SU-DHL-6 (cell line): ENCODE measurements at regions not wholly inside any gene's neighbourhood (a gene's known extent, or its start where the extent isn't known, plus 50 kb on each side); places are given as distances from the start of the nearest gene placed in this dataset.

Experiments
- H2AFZ ChIP-seq: fragments of 200-600 bp; sonication (generic); 2 replicates; pipeline ENCODE4 v1.6.1; 2014; ENCODE audit warnings: low read depth, mild to moderate bottlenecking, moderate library complexity, mixed read lengths, antibody characterized with exemption, low read length; ENCODE audit not compliant: severe bottlenecking
- H3F3A ChIP-seq: fragments of 200-600 bp; shearing (Covaris generic); 2 replicates; pipeline ENCODE4 v1.6.0; 2016; ENCODE audit warnings: antibody characterized with exemption, mild to moderate bottlenecking; ENCODE audit not compliant: insufficient read depth
- H3K27ac ChIP-seq: fragments of 200-600 bp; sonication (generic); 2 replicates; pipeline ENCODE4 v1.5.1; 2016; ENCODE audit warnings: low read depth, mild to moderate bottlenecking, low read length, moderate library complexity, mixed read lengths
- H3K27me3 ChIP-seq: fragments of 200-600 bp; sonication (generic), shearing (Covaris generic); 2 replicates; pipeline ENCODE4 v1.6.0; 2014; ENCODE audit warnings: mild to moderate bottlenecking, low read length
- H3K36me3 ChIP-seq: fragments of 200-600 bp; sonication (generic); 2 replicates; pipeline ENCODE4 v1.6.1; 2014; ENCODE audit warnings: mild to moderate bottlenecking, low read length, mixed read lengths
- H3K4me2 ChIP-seq: fragments of 300-600, 200-600 bp; shearing (Covaris generic), sonication (generic); 2 replicates; pipeline ENCODE4 v1.6.0; 2014; ENCODE audit warnings: low read length, low read depth, mild to moderate bottlenecking; ENCODE audit not compliant: poor library complexity, severe bottlenecking
- H3K4me3 ChIP-seq: fragments of 200-600 bp; sonication (generic); 2 replicates; pipeline ENCODE4 v1.5.1; 2014; ENCODE audit warnings: antibody characterized with exemption, low read length, mild to moderate bottlenecking, mixed read lengths; ENCODE audit not compliant: insufficient read depth, poor library complexity, severe bottlenecking
- H3K79me2 ChIP-seq: fragments of 200-600 bp; sonication (generic); 2 replicates; pipeline ENCODE4 v1.6.1; 2014; ENCODE audit warnings: mild to moderate bottlenecking, low read length, moderate library complexity; ENCODE audit not compliant: insufficient read depth
- H3K9ac ChIP-seq: fragments of 200-600 bp; sonication (generic); 2 replicates; pipeline ENCODE4 v1.7.0; 2014; ENCODE audit warnings: mild to moderate bottlenecking, low read length
- H3K9me2 ChIP-seq: fragments of 200-600 bp; sonication (generic); replicated peaks from 2 replicates; pipeline ENCODE4 v1.6.1; 2014; ENCODE audit warnings: low read length; ENCODE audit not compliant: insufficient read depth
- H3K9me3 ChIP-seq: fragments of 200-600 bp; sonication (generic); 2 replicates; pipeline ENCODE4 v1.6.1; 2014; ENCODE audit warnings: low read length, mixed read lengths; ENCODE audit not compliant: insufficient read depth
- H4K20me1 ChIP-seq: fragments of 200-600 bp; sonication (generic); 2 replicates; pipeline ENCODE4 v1.6.1; 2014; ENCODE audit warnings: low read depth, mild to moderate bottlenecking, antibody characterized with exemption, low read length, moderate library complexity, mixed read lengths
- EZH2phosphoT487 ChIP-seq: fragments of 200-600 bp; sonication (generic), shearing (Covaris generic); conservative IDR thresholded peaks from 2 replicates; pipeline ENCODE4 v1.6.1; 2018; ENCODE audit warnings: mild to moderate bottlenecking, antibody characterized with exemption, low read length, moderate library complexity, mixed read lengths
- TF ChIP-seq, protein P1 (sequence below): fragments of 200-600 bp; sonication (generic); IDR thresholded peaks from one replicate; pipeline ENCODE4 v1.5.1; 2017; ENCODE audit warnings: antibody characterized with exemption, mild to moderate bottlenecking, low read length, moderate library complexity; ENCODE audit not compliant: insufficient read depth, poor library complexity, severe bottlenecking

DNA sequence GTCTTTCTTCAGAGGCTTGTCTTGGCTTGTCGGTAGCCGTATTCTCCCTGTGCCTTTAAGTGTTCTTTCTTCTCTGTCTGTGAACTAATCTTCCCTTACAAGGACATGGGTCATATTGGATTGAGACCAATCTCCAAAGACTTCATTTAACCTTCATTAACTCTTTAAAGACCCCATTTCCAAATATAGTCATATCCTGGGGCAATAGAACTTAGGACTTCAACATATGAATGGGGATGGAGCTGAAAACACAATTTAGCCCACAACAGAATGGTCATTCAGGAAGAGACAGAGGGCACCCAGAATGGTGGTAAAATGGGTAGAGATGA lies 82.1 kb upstream of the TANK start:
- no peak overlapping the region for H3K4me2 ChIP-seq
- H3K9ac ChIP-seq = no peak overlapping the region
- no peaks in the 10 kb centered on the region for H3K36me3 ChIP-seq
- no peaks in the 10 kb centered on the region for H4K20me1 ChIP-seq
- no peak overlapping the region for H3K27ac ChIP-seq
- H3K4me3 ChIP-seq = no peak overlapping the region
- H3K9me2 ChIP-seq = no peaks in the 10 kb centered on the region
- H3K79me2 ChIP-seq = no peaks in the 10 kb centered on the region
- no peaks in the 10 kb centered on the region for H3K9me3 ChIP-seq
- TF ChIP-seq EZH2phosphoT487 = no peak
- TF ChIP-seq, protein P1, sequence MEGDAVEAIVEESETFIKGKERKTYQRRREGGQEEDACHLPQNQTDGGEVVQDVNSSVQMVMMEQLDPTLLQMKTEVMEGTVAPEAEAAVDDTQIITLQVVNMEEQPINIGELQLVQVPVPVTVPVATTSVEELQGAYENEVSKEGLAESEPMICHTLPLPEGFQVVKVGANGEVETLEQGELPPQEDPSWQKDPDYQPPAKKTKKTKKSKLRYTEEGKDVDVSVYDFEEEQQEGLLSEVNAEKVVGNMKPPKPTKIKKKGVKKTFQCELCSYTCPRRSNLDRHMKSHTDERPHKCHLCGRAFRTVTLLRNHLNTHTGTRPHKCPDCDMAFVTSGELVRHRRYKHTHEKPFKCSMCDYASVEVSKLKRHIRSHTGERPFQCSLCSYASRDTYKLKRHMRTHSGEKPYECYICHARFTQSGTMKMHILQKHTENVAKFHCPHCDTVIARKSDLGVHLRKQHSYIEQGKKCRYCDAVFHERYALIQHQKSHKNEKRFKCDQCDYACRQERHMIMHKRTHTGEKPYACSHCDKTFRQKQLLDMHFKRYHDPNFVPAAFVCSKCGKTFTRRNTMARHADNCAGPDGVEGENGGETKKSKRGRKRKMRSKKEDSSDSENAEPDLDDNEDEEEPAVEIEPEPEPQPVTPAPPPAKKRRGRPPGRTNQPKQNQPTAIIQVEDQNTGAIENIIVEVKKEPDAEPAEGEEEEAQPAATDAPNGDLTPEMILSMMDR = no peak
- H3K27me3 ChIP-seq = no peaks in the 10 kb centered on the region
- no peak overlapping the region for H2AFZ ChIP-seq
- H3F3A ChIP-seq = no peaks in the 10 kb centered on the region

DNA sequence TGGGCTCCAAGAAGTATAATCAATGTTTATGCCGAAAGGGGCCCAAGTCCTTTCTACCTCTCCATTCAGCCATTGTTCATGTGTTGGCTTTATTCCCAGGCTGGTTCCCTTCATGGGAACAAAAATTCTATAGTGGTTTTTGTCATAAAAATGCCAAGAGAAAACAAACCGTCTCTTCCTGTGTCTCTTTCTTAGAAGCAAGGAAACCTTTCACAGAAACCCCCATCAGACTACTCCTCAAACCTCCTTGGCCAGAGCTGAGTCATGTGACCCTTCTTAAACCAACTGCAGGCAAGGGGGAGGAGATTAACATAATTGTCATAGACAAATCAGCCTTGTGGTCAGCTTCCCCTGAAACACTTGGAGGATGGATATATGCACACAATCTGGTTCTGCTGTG lies 75.1 kb upstream of the TANK start:
- Histone ChIP-seq H2AFZ (no peak overlapping the region), H3K27ac (no peak overlapping the region), H3K4me2 (no peak overlapping the region)

DNA sequence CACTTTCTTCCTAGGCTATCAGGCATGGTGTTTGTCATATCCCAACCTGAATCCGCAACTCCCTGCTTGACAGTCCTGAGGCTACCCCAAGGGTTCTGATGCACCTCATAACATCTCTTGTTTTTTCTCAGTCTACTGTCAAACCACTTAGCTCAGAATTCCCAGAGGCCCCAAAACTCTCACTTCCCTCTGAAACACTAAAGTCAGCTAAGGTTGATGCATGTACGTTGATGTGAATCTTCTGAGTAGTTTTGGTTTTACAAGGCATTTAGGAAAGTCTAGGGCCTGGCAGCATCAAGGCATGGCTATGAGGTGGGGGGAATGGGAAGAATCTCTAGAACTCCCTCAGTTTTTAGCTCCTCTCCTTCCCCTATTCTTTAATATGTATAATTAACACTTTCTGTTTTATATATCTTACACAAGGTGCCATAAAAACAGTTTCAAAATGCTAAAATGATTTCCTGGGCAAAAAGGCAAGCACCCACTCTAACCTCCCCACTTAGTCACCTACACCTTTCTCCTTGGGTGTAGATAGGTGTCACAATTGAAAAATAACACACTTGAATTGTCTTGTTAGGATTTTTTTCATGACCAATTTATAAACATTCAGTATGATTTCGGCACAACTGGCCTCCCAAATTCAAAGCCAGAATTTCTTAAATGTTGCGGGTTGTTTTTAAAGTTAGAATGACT lies 71.4 kb upstream of the TANK start:
- no peaks in the 10 kb centered on the region; the same call in 1 of the 2 replicates for H3F3A ChIP-seq
- no peak overlapping the region for H3K9ac ChIP-seq
- no peak overlapping the region for H3K27ac ChIP-seq
- TF ChIP-seq, protein P1 = no peak
- no peak for TF ChIP-seq EZH2phosphoT487
- no peaks in the 10 kb centered on the region for H4K20me1 ChIP-seq
- no peaks in the 10 kb centered on the region for H3K36me3 ChIP-seq
- no peak overlapping the region for H2AFZ ChIP-seq
- H3K4me2 ChIP-seq = no peak overlapping the region
- no peaks in the 10 kb centered on the region for H3K79me2 ChIP-seq
- H3K4me3 ChIP-seq = no peak overlapping the region
- no peaks in the 10 kb centered on the region for H3K27me3 ChIP-seq
- no peaks in the 10 kb centered on the region for H3K9me2 ChIP-seq
- H3K9me3 ChIP-seq = no peaks in the 10 kb centered on the region

More for the DNA sequence above, 75.1 kb upstream of the TANK start:
- Histone ChIP-seq H3K79me2 (no peaks in the 10 kb centered on the region), H3K27me3 (no peaks in the 10 kb centered on the region), H4K20me1 (no peaks in the 10 kb centered on the region), H3F3A (no peaks in the 10 kb centered on the region; the same call in 1 of the 2 replicates), H3K4me3 (no peak overlapping the region), H3K9me2 (no peaks in the 10 kb centered on the region), H3K36me3 (no peaks in the 10 kb centered on the region), H3K9me3 (no peaks in the 10 kb centered on the region), H3K9ac (no peak overlapping the region)
- TF ChIP-seq EZH2phosphoT487 = no peak
- TF ChIP-seq, protein P1 = no peak
